GM10266 (cell line): ENCODE measurements at regions not wholly inside any gene's neighbourhood (a gene's known extent, or its start where the extent isn't known, plus 50 kb on each side); places are given as distances from the start of the nearest gene placed in this dataset.

Experiments used
- DNase-seq: peaks from one replicate; pipeline ENCODE4 v3.0.0; 2012; ENCODE audit errors: extremely low spot score
- CTCF ChIP-seq: IDR thresholded peaks from 2 replicates; pipeline ENCODE4 v1.5.1; 2012; ENCODE audit warnings: mild to moderate bottlenecking, low read depth; ENCODE audit not compliant: control insufficient read depth, insufficient read depth; ENCODE audit errors: missing control alignments

DNA sequence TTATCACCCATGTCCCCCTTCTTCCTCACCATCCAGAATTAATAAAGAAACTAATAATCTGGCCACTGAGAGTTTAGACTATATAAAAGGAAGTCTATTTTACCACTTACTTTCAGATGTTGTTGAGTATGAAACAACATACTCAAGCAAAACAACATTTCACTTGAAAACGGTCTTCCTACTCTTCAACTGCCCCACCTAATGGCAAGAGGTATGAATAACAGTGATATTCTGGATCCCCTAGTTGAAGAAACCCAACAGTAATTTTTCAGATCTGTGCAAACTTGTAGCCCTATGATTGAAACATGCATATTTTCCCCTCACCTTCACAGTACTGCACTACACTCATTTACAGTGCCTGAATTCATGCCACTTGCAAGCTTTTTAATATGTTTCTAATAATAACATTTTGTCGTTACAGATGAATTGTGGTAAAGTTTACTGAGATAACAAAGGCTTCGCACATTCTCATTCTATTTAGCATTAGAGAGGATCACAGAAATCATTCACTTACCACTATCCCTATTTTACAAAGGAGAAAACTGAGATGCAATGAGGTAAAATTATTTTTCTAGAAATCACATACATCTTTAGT lies 267.9 kb upstream of the PDE4D start:
- peak; percentile 17 for DNase-seq
- peak; percentile 37 for TF ChIP-seq CTCF

- DNase-seq = no peak
- no peak for TF ChIP-seq CTCF
These were observed 255.6 kb upstream of the PDE4D start for GRCh38 chr5:60149081-60149480.

DNA sequence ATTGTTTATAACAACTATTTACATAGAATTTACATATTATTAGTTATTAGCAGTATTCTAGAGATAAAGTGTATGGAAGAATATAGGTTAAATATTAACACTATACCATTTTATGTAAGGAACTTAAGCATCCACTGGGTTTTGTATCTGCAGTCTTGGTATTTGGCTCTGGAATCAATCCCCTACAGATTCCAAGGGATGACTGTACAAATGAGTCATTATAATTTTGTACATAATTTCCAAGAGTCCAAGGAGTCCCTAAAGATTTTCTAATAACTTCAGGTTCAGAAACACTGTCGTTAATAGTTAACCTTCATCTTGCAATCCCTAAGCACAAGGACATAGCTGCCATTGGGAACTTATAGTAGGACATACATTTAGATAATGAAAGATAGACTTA lies 254.8 kb upstream of the PDE4D start:
- TF ChIP-seq CTCF = no peak
- DNase-seq = no peak

- TF ChIP-seq CTCF = no peak
- DNase-seq = no peak
These were observed 254.3 kb upstream of the PDE4D start for GRCh38 chr5:60147791-60148190.

DNA sequence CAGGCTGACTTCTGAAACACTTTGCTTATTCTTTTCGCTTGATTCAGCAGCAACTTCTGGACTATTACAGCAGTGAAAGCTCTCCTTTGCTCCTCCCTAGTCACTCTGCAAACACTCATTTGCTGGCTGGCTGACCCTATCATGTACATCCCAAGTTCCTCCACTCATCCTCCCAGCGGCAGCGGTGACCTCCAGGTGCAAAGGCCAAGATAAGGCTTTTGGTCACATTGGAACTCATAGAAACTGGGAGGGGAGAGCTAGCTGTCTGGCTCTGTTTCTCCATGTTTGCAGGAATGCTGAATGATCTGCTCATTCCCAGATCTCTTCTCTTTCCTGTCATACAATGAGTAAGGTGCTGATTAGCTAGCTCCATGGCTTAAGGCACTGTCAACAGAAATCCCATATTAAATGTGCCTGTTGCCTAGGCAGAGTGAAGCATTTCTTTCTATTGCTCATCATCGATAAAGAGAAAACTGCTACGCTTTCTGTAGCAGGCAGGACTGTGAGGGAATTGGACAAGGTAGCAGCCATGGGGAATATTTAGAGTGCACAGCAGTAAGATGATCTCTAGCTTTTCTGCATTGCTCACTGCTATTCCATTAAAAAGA lies 250.5 kb upstream of the PDE4D start:
- TF ChIP-seq CTCF = no peak

GRCh38 chr5:60141119-60141518 lies 247.6 kb upstream of the PDE4D start:
- no peak for TF ChIP-seq CTCF
- DNase-seq = no peak

More for the DNA sequence above, 250.5 kb upstream of the PDE4D start:
- no peak for DNase-seq

GRCh38 chr5:60136841-60137240 lies 243.3 kb upstream of the PDE4D start:
- DNase-seq = no peak
- TF ChIP-seq CTCF = no peak
